OCI-LY7 (cell line): ENCODE measurements at regions not wholly inside any gene's neighbourhood (a gene's known extent, or its start where the extent isn't known, plus 50 kb on each side); places are given as distances from the start of the nearest gene placed in this dataset.
"Not testable (repeated sequence)": the region's sequence is repeated elsewhere in the genome, so short reads cannot be mapped to it uniquely, and the experiment has no call there.

Source experiments
- CTCF ChIP-seq: fragments of 200-600 bp; sonication (generic); conservative IDR thresholded peaks from 2 replicates; pipeline ENCODE4 v1.5.1; 2014; ENCODE audit warnings: mild to moderate bottlenecking, antibody characterized with exemption, low read length, moderate library complexity, mixed read lengths
- EZH2phosphoT487 ChIP-seq: fragments of 200-600 bp; sonication (generic); IDR thresholded peaks from 2 replicates; pipeline ENCODE4 v1.6.1; 2018; ENCODE audit warnings: low read depth, borderline replicate concordance, mild to moderate bottlenecking, mixed run types, antibody characterized with exemption, low read length, moderate library complexity, mixed read lengths

DNA sequence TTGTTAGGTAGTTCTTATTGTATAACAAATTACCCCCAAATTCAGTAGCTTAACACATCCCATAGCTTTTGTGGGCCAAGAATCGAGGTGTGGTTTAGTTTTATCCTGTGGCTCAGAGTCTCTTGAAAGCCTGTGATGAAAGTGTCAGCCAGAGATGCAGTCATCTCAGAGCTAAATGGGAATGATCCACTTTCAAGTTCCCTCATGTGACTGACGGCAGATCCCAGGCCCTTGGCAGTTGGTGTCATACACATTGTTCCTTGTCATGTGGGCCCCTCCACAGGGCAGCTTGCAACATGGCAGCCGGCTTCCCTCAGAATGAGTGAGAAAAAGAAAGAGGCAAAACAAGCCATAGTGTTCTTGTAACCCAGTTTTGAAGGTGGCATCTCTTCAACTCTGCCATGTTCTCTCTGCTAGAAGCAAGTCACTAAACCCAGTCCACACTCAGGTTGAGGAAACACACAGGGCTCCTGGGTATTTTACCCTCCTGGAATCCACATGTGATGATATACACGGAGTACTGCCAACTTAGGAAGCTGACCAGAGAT, 153.1 kb upstream of the LRRC61 start:
- not testable (repeated sequence) for TF ChIP-seq EZH2phosphoT487, CTCF
